BLaER1 treated with 17β-estradiol and CSF1 and Interleukin-3, amounts not matched to agents 10 nM and 100 nM (cell line): ENCODE measurements at regions not wholly inside any gene's neighbourhood (a gene's known extent, or its start where the extent isn't known, plus 50 kb on each side); places are given as distances from the start of the nearest gene placed in this dataset.

Source experiments
- H3K27ac ChIP-seq, 11 experiments: shearing (Covaris generic); formaldehyde crosslinking; 2 replicates each; pipeline ENCODE4 v1.8.1; 2022
- H3K27me3 ChIP-seq, 11 experiments: shearing (Covaris generic); formaldehyde crosslinking; 2 replicates each; pipeline ENCODE4 v1.8.1; 2022
- H3K36me3 ChIP-seq, 11 experiments: shearing (Covaris generic); formaldehyde crosslinking; 2 replicates each; pipeline ENCODE4 v1.8.1; 2022
- H3K4me1 ChIP-seq, 10 experiments: shearing (Covaris generic); formaldehyde crosslinking; 2 replicates each; pipeline ENCODE4 v1.8.1; 2022
- H3K4me2 ChIP-seq, 11 experiments: shearing (Covaris generic); formaldehyde crosslinking; 2 replicates each; pipeline ENCODE4 v1.8.1; 2022
- H3K4me3 ChIP-seq, 10 experiments: shearing (Covaris generic); formaldehyde crosslinking; 2 replicates each; pipeline ENCODE4 v1.8.1; 2022
- H3K9ac ChIP-seq, 11 experiments: shearing (Covaris generic); formaldehyde crosslinking; 2 replicates each; pipeline ENCODE4 v1.8.1; 2022
- H3K9me3 ChIP-seq, 11 experiments: shearing (Covaris generic); formaldehyde crosslinking; replicated peaks in 1 of 11; 2 replicates each; pipeline ENCODE4 v1.8.1; 2022
- H4K20me1 ChIP-seq, 11 experiments: shearing (Covaris generic); formaldehyde crosslinking; 2 replicates each; pipeline ENCODE4 v1.8.1; 2022
- Cebpa-rat ChIP-seq, 11 experiments: shearing (Covaris generic); IDR thresholded peaks; 2 replicates each; pipeline ENCODE4 v1.8.1; 2022

DNA sequence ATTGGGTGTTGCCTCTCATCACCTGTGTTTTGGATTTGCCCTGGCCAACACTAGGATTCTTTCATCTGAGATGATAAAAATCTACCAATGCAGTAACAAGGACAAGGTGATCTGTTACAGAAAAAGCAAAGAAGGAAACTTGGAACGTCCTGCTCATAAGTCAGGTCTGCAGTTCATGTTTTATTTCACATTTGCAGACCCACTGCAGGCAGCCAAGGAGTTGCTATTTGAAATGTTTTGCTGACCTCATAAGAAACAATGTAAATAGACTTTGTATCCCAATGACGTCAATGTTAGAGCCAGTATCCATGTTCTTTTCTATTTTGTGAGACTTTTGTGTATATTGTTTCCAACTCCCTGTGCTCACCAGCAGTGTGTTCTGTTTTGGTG is 312.9 kb downstream of the DEPDC1B start:
- Histone ChIP-seq H3K9ac (no peak overlapping the region), H3K27ac (no peak overlapping the region), H3K36me3 (no peaks in the 10 kb centered on the region), H3K4me3 (no peak overlapping the region), H3K9me3 (no peaks in the 10 kb centered on the region), H4K20me1 (no peaks in the 10 kb centered on the region), H3K4me1 (no peaks in the 10 kb centered on the region), H3K4me2 (no peak overlapping the region), H3K27me3 (no peaks in the 10 kb centered on the region)
- no peak for TF ChIP-seq Cebpa-rat (IDR thresholded peaks at IDR 0.05)

DNA sequence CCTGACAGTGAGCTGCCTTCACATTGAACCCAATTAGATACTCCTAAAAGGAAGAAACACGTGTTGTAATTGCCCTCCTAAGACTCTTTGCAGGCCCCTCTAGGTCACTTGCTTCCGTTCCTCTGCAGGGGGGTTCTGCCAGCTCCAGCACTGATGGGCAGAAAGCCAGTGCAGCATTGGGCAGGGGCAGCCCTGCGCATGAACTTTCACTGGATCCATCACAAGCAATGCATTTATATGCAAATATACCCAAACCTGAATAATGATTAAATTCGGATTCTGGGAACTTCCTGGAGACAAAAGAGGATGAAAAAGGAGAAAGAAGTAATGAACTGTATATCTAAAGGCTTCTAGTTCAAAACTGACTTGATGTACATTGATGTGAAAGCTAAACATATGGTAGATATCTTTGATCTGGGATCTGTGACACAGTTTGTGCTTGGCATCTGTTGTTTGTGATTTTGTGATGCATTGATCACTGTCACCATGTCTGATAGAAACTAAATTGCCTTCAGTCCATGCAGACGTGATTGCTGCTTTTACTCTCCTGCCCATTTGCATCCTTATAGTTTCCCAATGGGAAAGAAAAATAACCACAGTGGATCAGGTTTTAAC is 313.4 kb downstream of the DEPDC1B start:
- Histone ChIP-seq H3K36me3 (no peaks in the 10 kb centered on the region), H3K9ac (no peak overlapping the region), H3K27ac (no peak overlapping the region), H4K20me1 (no peaks in the 10 kb centered on the region), H3K27me3 (no peaks in the 10 kb centered on the region), H3K4me2 (no peak overlapping the region), H3K4me1 (no peaks in the 10 kb centered on the region), H3K4me3 (no peak overlapping the region), H3K9me3 (no peaks in the 10 kb centered on the region)
- no peak for TF ChIP-seq Cebpa-rat (IDR thresholded peaks at IDR 0.05)

DNA sequence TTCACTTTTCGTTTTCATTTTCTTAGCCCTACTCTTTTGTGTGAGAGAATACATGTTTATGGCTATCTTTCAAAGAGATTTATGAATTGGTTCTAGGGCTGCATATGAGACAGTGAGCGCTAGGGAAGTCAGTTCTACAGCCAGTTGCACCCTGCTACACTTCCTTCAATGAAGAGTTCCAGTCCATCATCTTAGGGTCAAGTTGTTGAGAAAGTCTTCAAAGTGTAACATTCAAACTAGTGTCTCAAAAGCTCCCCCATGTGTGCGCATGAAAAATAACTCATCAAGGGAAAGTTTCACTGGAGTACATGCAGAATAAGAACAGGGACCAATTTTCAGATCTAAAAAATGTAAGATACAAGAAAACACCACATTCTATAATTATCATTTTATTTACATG is 317.2 kb downstream of the DEPDC1B start:
- Histone ChIP-seq H3K27ac (no peak overlapping the region), H3K9ac (no peak overlapping the region), H4K20me1 (no peaks in the 10 kb centered on the region), H3K4me3 (no peak overlapping the region), H3K4me2 (no peak overlapping the region), H3K27me3 (no peaks in the 10 kb centered on the region), H3K36me3 (no peaks in the 10 kb centered on the region), H3K4me1 (0 out of 20 replicates have a peak, but pooled peaks cover 0 to 5% (median 0%) of the 10 kb centered on the region in 10 experiments), H3K9me3 (no peaks in the 10 kb centered on the region)
- TF ChIP-seq Cebpa-rat (IDR thresholded peaks at IDR 0.05) = no peak

DNA sequence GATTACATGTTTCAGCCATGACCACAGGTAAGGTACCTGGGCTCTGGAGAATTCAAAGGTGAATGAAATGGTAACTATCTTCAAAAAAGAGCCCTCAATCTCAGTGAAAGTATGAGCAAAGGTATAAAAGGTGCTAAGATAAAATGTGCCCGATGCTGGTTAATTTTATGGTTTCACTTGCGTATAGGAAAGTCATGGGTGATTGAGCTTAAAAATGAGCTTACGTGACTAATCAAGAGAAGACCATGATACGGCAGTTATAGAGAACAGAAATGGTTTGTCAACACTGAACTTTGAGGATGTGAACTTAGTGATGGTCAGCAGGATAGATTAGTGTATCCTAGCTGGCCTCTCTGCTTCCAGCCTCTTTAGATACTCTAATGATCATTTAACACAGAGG is 320.1 kb downstream of the DEPDC1B start:
- no peaks in the 10 kb centered on the region for H3K9me3 ChIP-seq
- no peak overlapping the region for H3K27ac ChIP-seq
- TF ChIP-seq Cebpa-rat (IDR thresholded peaks at IDR 0.05) = no peak

DNA sequence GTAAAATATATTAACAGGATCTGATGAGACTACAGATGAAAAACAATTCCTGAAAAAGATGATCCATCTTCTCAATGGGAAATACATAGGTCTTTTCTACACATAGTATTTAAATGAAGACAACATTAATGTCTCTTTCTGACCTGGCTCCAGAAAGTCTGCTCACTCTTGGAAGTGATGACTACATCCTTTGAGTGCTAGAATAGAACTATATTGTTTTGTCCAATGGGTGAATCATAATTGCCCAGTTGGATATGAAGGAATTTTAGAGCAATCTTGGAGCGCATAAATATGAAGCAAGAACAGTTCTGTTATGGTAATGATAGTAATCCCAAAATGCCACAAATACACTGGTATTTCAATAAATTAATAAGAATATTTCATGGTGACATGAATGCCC is 322.1 kb downstream of the DEPDC1B start:
- Histone ChIP-seq H3K27me3 (no peaks in the 10 kb centered on the region), H4K20me1 (no peaks in the 10 kb centered on the region), H3K4me2 (no peak overlapping the region), H3K36me3 (no peaks in the 10 kb centered on the region), H3K27ac (no peak overlapping the region), H3K9ac (no peak overlapping the region), H3K4me3 (no peak overlapping the region), H3K4me1 (0 out of 20 replicates have a peak, but pooled peaks cover 0 to 5% (median 0%) of the 10 kb centered on the region in 10 experiments), H3K9me3 (no peaks in the 10 kb centered on the region)
- no peak for TF ChIP-seq Cebpa-rat (IDR thresholded peaks at IDR 0.05)

More for the DNA sequence above, 320.1 kb downstream of the DEPDC1B start:
- H3K4me2 ChIP-seq = no peak overlapping the region
- H3K27me3 ChIP-seq = no peaks in the 10 kb centered on the region
- no peaks in the 10 kb centered on the region for H3K36me3 ChIP-seq
- H3K4me1 ChIP-seq = 0 out of 20 replicates have a peak, but pooled peaks cover 0 to 5% (median 0%) of the 10 kb centered on the region in 10 experiments
- no peak overlapping the region for H3K9ac ChIP-seq
- no peak overlapping the region for H3K4me3 ChIP-seq
- H4K20me1 ChIP-seq = no peaks in the 10 kb centered on the region

DNA sequence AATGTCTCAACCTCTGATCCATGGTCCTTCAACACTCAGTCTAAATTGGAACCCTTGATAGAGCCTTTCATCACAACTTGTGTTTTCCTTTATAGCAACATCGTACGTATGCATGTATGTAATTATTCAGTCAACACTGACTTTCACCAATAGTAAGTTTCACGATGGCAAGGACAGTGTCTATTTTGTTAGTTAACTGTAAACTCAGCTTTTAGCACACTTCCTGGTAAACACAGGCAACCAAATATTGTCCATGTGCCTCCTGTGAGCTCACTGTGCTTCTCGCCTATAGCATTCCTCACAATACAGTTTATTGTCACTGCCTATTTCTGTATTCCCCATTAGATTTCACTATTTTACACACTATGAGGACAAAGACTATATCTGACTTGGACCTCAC is 323.1 kb downstream of the DEPDC1B start:
- H3K27me3 ChIP-seq = no peaks in the 10 kb centered on the region
- H3K9me3 ChIP-seq = no peaks in the 10 kb centered on the region
- no peak overlapping the region for H3K27ac ChIP-seq
- H3K36me3 ChIP-seq = no peaks in the 10 kb centered on the region
- H3K4me2 ChIP-seq = no peak overlapping the region
- no peak overlapping the region for H3K9ac ChIP-seq
- 0 out of 20 replicates have a peak, but pooled peaks cover 0 to 5% (median 0%) of the 10 kb centered on the region in 10 experiments for H3K4me1 ChIP-seq
- no peak for TF ChIP-seq Cebpa-rat (IDR thresholded peaks at IDR 0.05)
- no peak overlapping the region for H3K4me3 ChIP-seq
- no peaks in the 10 kb centered on the region for H4K20me1 ChIP-seq

DNA sequence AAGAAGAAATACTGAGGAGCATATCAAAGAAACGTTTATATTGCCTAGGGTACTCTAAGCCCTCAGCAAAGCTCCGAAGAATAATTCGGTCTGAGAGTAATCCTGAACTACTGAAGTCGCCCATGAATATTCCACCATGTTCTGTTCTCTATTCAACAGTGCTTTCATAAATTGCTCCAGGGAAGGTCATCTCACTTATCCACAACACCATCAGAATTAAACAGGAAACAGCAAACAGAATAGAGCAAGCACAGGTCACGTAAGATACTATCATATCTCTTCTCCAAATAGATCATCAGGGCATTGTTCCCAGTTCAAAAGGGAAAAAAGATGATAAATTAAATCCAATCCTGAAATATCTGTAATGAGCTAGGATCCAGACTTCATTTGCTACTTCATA is 325.6 kb downstream of the DEPDC1B start:
- Histone ChIP-seq H3K4me3 (no peak overlapping the region), H3K9ac (no peak overlapping the region), H3K27me3 (no peaks in the 10 kb centered on the region), H3K9me3 (no peaks in the 10 kb centered on the region), H3K36me3 (no peaks in the 10 kb centered on the region), H3K4me2 (no peak overlapping the region), H3K27ac (no peak overlapping the region), H4K20me1 (no peaks in the 10 kb centered on the region), H3K4me1 (0 out of 20 replicates have a peak, but pooled peaks cover 0 to 1% (median 0%) of the 10 kb centered on the region in 10 experiments)
- no peak for TF ChIP-seq Cebpa-rat (IDR thresholded peaks at IDR 0.05)

DNA sequence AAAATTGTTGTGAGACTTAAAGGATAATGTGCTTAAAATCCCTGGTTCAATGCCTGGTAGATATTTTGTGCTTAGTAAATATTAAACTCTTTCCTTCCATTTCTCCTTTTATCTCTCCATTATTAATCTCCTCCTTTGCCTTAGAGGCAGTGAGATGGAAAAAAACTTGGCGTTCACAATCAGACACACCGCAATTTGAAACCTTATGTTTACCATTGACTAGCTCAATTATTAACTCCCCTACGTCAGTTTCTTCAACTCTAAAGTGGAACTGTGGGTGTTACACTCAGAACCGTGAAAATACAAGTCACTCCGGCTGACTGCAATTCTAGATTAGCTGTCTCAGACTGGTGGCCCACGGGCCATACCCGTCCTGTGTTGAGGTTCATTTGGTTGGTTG is 327.2 kb downstream of the DEPDC1B start:
- Histone ChIP-seq H3K27ac (no peak overlapping the region), H3K9me3 (no peaks in the 10 kb centered on the region), H4K20me1 (no peaks in the 10 kb centered on the region), H3K4me1 (no peaks in the 10 kb centered on the region), H3K9ac (no peak overlapping the region), H3K4me3 (no peak overlapping the region), H3K4me2 (no peak overlapping the region), H3K36me3 (no peaks in the 10 kb centered on the region), H3K27me3 (no peaks in the 10 kb centered on the region)
- TF ChIP-seq Cebpa-rat (IDR thresholded peaks at IDR 0.05) = no peak

DNA sequence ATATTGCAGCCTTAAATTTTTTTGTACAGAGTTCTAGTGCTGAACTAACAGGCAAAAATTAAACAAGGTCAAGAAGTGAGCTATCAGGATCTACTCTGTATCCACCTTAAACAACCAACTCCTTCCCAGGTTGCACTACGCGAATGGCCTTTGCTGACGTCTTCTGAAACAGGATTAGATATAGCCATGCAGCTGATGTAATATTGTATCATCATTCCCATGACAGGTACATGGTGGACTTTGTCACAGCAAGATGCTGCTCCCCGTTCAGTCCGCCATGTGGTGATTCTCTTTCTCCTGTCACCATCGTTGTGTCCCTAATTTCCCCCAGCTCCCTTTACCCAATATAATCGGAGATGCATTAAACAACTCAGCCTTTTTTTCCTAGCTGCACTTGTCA is 328.9 kb downstream of the DEPDC1B start:
- Histone ChIP-seq H3K36me3 (no peaks in the 10 kb centered on the region), H3K27me3 (no peaks in the 10 kb centered on the region), H3K9me3 (no peaks in the 10 kb centered on the region), H3K27ac (no peak overlapping the region), H4K20me1 (no peaks in the 10 kb centered on the region), H3K9ac (no peak overlapping the region), H3K4me3 (no peak overlapping the region), H3K4me2 (no peak overlapping the region), H3K4me1 (no peaks in the 10 kb centered on the region)
- no peak for TF ChIP-seq Cebpa-rat (IDR thresholded peaks at IDR 0.05)

DNA sequence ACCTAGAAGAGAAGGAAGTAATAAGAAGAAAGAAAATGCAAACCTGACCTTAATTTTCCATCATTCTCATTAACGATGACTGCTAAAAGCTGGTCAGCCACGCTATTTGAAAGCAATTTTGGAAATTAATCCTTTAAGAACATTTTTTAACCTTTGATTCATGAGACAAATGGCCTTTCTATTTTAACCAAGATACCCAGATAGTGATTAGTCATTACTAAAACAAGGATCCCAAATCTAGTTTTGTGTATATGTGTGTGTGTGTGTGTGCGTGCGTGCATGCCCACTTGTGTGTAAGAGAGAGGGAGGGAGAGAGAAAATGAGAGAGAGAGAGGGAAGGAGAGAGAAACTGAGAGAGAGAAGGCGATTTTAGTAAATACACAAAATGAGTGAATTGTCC is 329.5 kb downstream of the DEPDC1B start:
- H3K4me3 ChIP-seq = no peak overlapping the region
- no peak for TF ChIP-seq Cebpa-rat (IDR thresholded peaks at IDR 0.05)
- no peak overlapping the region for H3K27ac ChIP-seq
- no peak overlapping the region for H3K9ac ChIP-seq
- no peaks in the 10 kb centered on the region for H4K20me1 ChIP-seq
- no peaks in the 10 kb centered on the region for H3K36me3 ChIP-seq
- no peak overlapping the region for H3K4me2 ChIP-seq
- no peaks in the 10 kb centered on the region for H3K9me3 ChIP-seq
- no peaks in the 10 kb centered on the region for H3K27me3 ChIP-seq
- no peaks in the 10 kb centered on the region for H3K4me1 ChIP-seq
